ENCODE measurements at regions not wholly inside any gene's neighbourhood (a gene's known extent, or its start where the extent isn't known, plus 50 kb on each side); places are given as distances from the start of the nearest gene placed in this dataset.

- no peak for FAIRE-seq
- no peaks in the 10 kb centered on the region for H3K9me1 ChIP-seq (replicated peaks; ENCODE audit: control insufficient read depth, extremely low read depth, insufficient read depth, low read length)
- intact Hi-C loops (cut with micrococcal nuclease): no loop called here
- ChIA-PET POLR2A (no interaction called here), CTCF (no interaction called here)
- H2AFZ ChIP-seq (ENCODE audit: low read depth, low read length): no peak overlapping the region
- H4K20me1 ChIP-seq (replicated peaks; ENCODE audit: control insufficient read depth, extremely low read depth, insufficient read depth, low read length): no peaks in the 10 kb centered on the region
- no peaks in the 10 kb centered on the region for H3K4me1 ChIP-seq (ENCODE audit: control insufficient read depth, extremely low read depth, insufficient read depth, low read length)
- no peaks in the 10 kb centered on the region for H3K9me3 ChIP-seq (replicated peaks; ENCODE audit: control insufficient read depth, insufficient read depth, low read length)
- no peak overlapping the region for H3K9ac ChIP-seq (replicated peaks; ENCODE audit: extremely low read depth, insufficient read depth, low read length)
- H3K27ac ChIP-seq (ENCODE audit: insufficient read depth, low read depth, low read length): no peak overlapping the region
- H3K4me2 ChIP-seq (ENCODE audit: insufficient read depth, low read length): no peak overlapping the region
- TF ChIP-seq MAX (IDR thresholded peaks at IDR 0.05; ENCODE audit: insufficient read depth, insufficient read length): no peak
- TF ChIP-seq POLR2A (IDR thresholded peaks at IDR 0.05; ENCODE audit: low read depth, low read length): no peak
- no peak for TF ChIP-seq EZH2 (IDR thresholded peaks at IDR 0.05; ENCODE audit: borderline replicate concordance, low read depth, low read length, severe bottlenecking)
- TF ChIP-seq GATA2 (IDR thresholded peaks at IDR 0.05; ENCODE audit: insufficient read depth, insufficient read length, low read depth, low read length): no peak
- TF ChIP-seq FOS (IDR thresholded peaks at IDR 0.05; ENCODE audit: borderline replicate concordance, insufficient read depth, low read length): no peak
- TF ChIP-seq, protein P1, sequence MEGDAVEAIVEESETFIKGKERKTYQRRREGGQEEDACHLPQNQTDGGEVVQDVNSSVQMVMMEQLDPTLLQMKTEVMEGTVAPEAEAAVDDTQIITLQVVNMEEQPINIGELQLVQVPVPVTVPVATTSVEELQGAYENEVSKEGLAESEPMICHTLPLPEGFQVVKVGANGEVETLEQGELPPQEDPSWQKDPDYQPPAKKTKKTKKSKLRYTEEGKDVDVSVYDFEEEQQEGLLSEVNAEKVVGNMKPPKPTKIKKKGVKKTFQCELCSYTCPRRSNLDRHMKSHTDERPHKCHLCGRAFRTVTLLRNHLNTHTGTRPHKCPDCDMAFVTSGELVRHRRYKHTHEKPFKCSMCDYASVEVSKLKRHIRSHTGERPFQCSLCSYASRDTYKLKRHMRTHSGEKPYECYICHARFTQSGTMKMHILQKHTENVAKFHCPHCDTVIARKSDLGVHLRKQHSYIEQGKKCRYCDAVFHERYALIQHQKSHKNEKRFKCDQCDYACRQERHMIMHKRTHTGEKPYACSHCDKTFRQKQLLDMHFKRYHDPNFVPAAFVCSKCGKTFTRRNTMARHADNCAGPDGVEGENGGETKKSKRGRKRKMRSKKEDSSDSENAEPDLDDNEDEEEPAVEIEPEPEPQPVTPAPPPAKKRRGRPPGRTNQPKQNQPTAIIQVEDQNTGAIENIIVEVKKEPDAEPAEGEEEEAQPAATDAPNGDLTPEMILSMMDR (IDR thresholded peaks at IDR 0.05; ENCODE audit: extremely low read depth in 1 of 2, insufficient read depth in 1 of 2, low read depth in 1 of 2, low read length in 2 of 2): no peak
- TF ChIP-seq MYC (IDR thresholded peaks at IDR 0.05; ENCODE audit: low read depth, low read length): no peak
- TF ChIP-seq POLR2AphosphoS5 (IDR thresholded peaks at IDR 0.05; ENCODE audit: insufficient read depth, low read depth, low read length): no peak
- H3K79me2 ChIP-seq (ENCODE audit: control insufficient read depth, insufficient read depth, low read length): no peaks in the 10 kb centered on the region
- BruUV-seq (replicated peaks): no TSS peak
- DNase-seq (ENCODE audit: low read depth, low spot score): no peak
- H3K4me3 ChIP-seq (replicated peaks in 1 of 3; ENCODE audit: insufficient read depth in 1 of 3, low read depth in 1 of 3, low read length in 3 of 3): no peak overlapping the region
- no peaks in the 10 kb centered on the region for H3K27me3 ChIP-seq (ENCODE audit: control insufficient read depth in 2 of 2, insufficient read depth in 2 of 2, low read length in 2 of 2)
- no peaks in the 10 kb centered on the region for H3K36me3 ChIP-seq (ENCODE audit: control insufficient read depth in 2 of 2, extremely low read depth in 1 of 2, insufficient read depth in 2 of 2, low read length in 2 of 2)
- dilution Hi-C loops (cut with MboI; ENCODE audit: extremely low pct_ligation_motif_present, low sequenced_read_pairs): no loop called here
These were observed 1782.7 kb upstream of the SEL1L start for GRCh38 chr14:83316356-83316755.
